ENCODE measurements at regions not wholly inside any gene's neighbourhood (a gene's known extent, or its start where the extent isn't known, plus 50 kb on each side); places are given as distances from the start of the nearest gene placed in this dataset.
"Not testable (repeated sequence)": the region's sequence is repeated elsewhere in the genome, so short reads cannot be mapped to it uniquely, and the experiment has no call there.

- not testable (repeated sequence) for DNase-seq
Measured at GRCh38 chr7:159335181-159335926, 190.7 kb upstream of the VIPR2 start.

- not testable (repeated sequence) for DNase-seq
Measured at GRCh38 chr7:159332854-159333479, 188.3 kb upstream of the VIPR2 start.

GRCh38 chr7:159331462-159331861 lies 186.8 kb upstream of the VIPR2 start:
- DNase-seq, result no peak

GRCh38 chr7:159329818-159330378 lies 185.2 kb upstream of the VIPR2 start:
- DNase-seq, result no peak

- no peak for DNase-seq
Measured at GRCh38 chr7:159328096-159328495, 183.4 kb upstream of the VIPR2 start.

GRCh38 chr7:159323359-159323758 lies 178.7 kb upstream of the VIPR2 start:
- DNase-seq, result no peak

- no peak for DNase-seq
Measured at GRCh38 chr7:159321278-159321677, 176.6 kb upstream of the VIPR2 start.

GRCh38 chr7:159318682-159319351 lies 174.2 kb upstream of the VIPR2 start:
- DNase-seq, result no peak

GRCh38 chr7:159317294-159317693 lies 172.6 kb upstream of the VIPR2 start:
- DNase-seq, result no peak

- no peak for DNase-seq
Measured at GRCh38 chr7:159311172-159311494, 166.5 kb upstream of the VIPR2 start.

GRCh38 chr7:159310457-159311171 lies 165.9 kb upstream of the VIPR2 start:
- DNase-seq, result no peak

- not testable (repeated sequence) for DNase-seq
Measured at GRCh38 chr7:159309214-159309613, 164.5 kb upstream of the VIPR2 start.

GRCh38 chr7:159306012-159306411 lies 161.3 kb upstream of the VIPR2 start:
- DNase-seq, result no peak

- DNase-seq, result not testable (repeated sequence)
Measured at GRCh38 chr7:159305185-159305584, 160.5 kb upstream of the VIPR2 start.

GRCh38 chr7:159303510-159303909 lies 158.8 kb upstream of the VIPR2 start:
- not testable (repeated sequence) for DNase-seq

- DNase-seq, result no peak
Measured at GRCh38 chr7:159296093-159296681, 151.5 kb upstream of the VIPR2 start.

- not testable (repeated sequence) for DNase-seq
Measured at GRCh38 chr7:159286487-159286886, 141.8 kb upstream of the VIPR2 start.

- DNase-seq, result no peak
Measured at GRCh38 chr7:159281573-159281972, 136.9 kb upstream of the VIPR2 start.

- no peak for DNase-seq
Measured at GRCh38 chr7:159280008-159280407, 135.3 kb upstream of the VIPR2 start.

- no peak for DNase-seq
Measured at GRCh38 chr7:159272739-159273138, 128.1 kb upstream of the VIPR2 start.

GRCh38 chr7:159271781-159272180 lies 127.1 kb upstream of the VIPR2 start:
- no peak for DNase-seq

GRCh38 chr7:159269745-159270144 lies 125.1 kb upstream of the VIPR2 start:
- no peak for DNase-seq

GRCh38 chr7:159263430-159263829 lies 118.8 kb upstream of the VIPR2 start:
- DNase-seq, result no peak
